ENCODE measurements at regions not wholly inside any gene's neighbourhood (a gene's known extent, or its start where the extent isn't known, plus 50 kb on each side); places are given as distances from the start of the nearest gene placed in this dataset.

GRCh38 chr3:118435851-118436350, 598.7 kb downstream of the IGSF11 start:
- TF ChIP-seq CTCF (IDR thresholded peaks at IDR 0.05; ENCODE audit: insufficient read depth, low read depth, low read length) (no peak), EZH2 (IDR thresholded peaks at IDR 0.05; ENCODE audit: insufficient read depth, low read length) (no peak)

Data from astrocyte (in vitro differentiated cells and primary cell).